SK-N-SH treated with all-trans-retinoic acid at 6 μM for 48 hours (cell line): ENCODE measurements at regions not wholly inside any gene's neighbourhood (a gene's known extent, or its start where the extent isn't known, plus 50 kb on each side); places are given as distances from the start of the nearest gene placed in this dataset.

Experiments used
- ATAC-seq: fragments of 200-7000 bp; cut with Tn5 transposase; 3 replicates; pipeline ENCODE4 v1.9.1; 2020; ENCODE audit warnings: mild to moderate bottlenecking, moderate library complexity
- ARNTL ChIP-seq: fragments of 450-650 bp; formaldehyde crosslinking; IDR thresholded peaks from 2 replicates; pipeline ENCODE4 v1.5.0; 2020; ENCODE audit warnings: low read depth, mild to moderate bottlenecking, moderate library complexity, borderline replicate concordance
- ESRRG ChIP-seq: fragments of 250-450 bp; sonication (Bioruptor Pico); IDR thresholded peaks from 2 replicates; pipeline ENCODE4 v1.6.1; 2021; ENCODE audit warnings: mild to moderate bottlenecking
- GLIS3 ChIP-seq: fragments of 250-450 bp; sonication (Bioruptor Pico); IDR thresholded peaks from 2 replicates; pipeline ENCODE4 v1.5.0; 2020; ENCODE audit warnings: mild to moderate bottlenecking, moderate library complexity
- ISL1 ChIP-seq: fragments of 250-450 bp; sonication (Bioruptor Pico); IDR thresholded peaks from 2 replicates; pipeline ENCODE4 v2.1.2; 2022; ENCODE audit warnings: mild to moderate bottlenecking, moderate library complexity
- OSR1 ChIP-seq: fragments of 250-450 bp; sonication (Bioruptor Pico); IDR thresholded peaks from 2 replicates; pipeline ENCODE4 v1.8.0; 2022; ENCODE audit warnings: moderate library complexity, mild to moderate bottlenecking, inconsistent platforms
- PATZ1 ChIP-seq: fragments of 250-450 bp; sonication (Bioruptor Pico); IDR thresholded peaks from 2 replicates; pipeline ENCODE4 v1.8.0; 2020; ENCODE audit warnings: mild to moderate bottlenecking, moderate library complexity, borderline replicate concordance
- POU6F1 ChIP-seq: fragments of 250-450 bp; sonication (Bioruptor Pico); IDR thresholded peaks from 2 replicates; pipeline ENCODE4 v1.8.0; 2021; ENCODE audit warnings: low read depth, mild to moderate bottlenecking, moderate library complexity, borderline replicate concordance
- RARB ChIP-seq: fragments of 250-450 bp; sonication (Bioruptor Pico); IDR thresholded peaks from 2 replicates; pipeline ENCODE4 v1.8.0; 2021; ENCODE audit warnings: mild to moderate bottlenecking, moderate library complexity
- TCF4 ChIP-seq: fragments of 250-450 bp; sonication (Bioruptor Pico); IDR thresholded peaks from 2 replicates; pipeline ENCODE4 v1.8.0; 2021; ENCODE audit warnings: mild to moderate bottlenecking, moderate library complexity, borderline replicate concordance
- TSHZ2 ChIP-seq: fragments of 250-450 bp; sonication (Bioruptor Pico); IDR thresholded peaks from 2 replicates; pipeline ENCODE4 v1.5.0; 2020; ENCODE audit warnings: mild to moderate bottlenecking, moderate library complexity
- ZC3H10 ChIP-seq: fragments of 250-450 bp; sonication (Bioruptor Pico); IDR thresholded peaks from 2 replicates; pipeline ENCODE4 v1.5.1; 2021; ENCODE audit warnings: mild to moderate bottlenecking, moderate library complexity
- ZFP3 ChIP-seq: fragments of 250-450 bp; sonication (Bioruptor Pico); IDR thresholded peaks from 2 replicates; pipeline ENCODE4 v1.5.0; 2020; ENCODE audit warnings: mild to moderate bottlenecking, moderate library complexity
- ZNF565 ChIP-seq: fragments of 450-650 bp; formaldehyde crosslinking; conservative IDR thresholded peaks from 2 replicates; pipeline ENCODE4 v1.5.0; 2020; ENCODE audit warnings: low read depth, mild to moderate bottlenecking, moderate library complexity
- ZNF8 ChIP-seq: fragments of 450-650 bp; formaldehyde crosslinking; IDR thresholded peaks from 2 replicates; pipeline ENCODE4 v1.5.0; 2020; ENCODE audit warnings: mild to moderate bottlenecking, moderate library complexity
- TF ChIP-seq, protein P1 (sequence below): fragments of 250-450 bp; sonication (Bioruptor Pico); IDR thresholded peaks from 2 replicates; pipeline ENCODE4 v1.5.1; 2021; ENCODE audit warnings: mild to moderate bottlenecking, moderate library complexity

DNA sequence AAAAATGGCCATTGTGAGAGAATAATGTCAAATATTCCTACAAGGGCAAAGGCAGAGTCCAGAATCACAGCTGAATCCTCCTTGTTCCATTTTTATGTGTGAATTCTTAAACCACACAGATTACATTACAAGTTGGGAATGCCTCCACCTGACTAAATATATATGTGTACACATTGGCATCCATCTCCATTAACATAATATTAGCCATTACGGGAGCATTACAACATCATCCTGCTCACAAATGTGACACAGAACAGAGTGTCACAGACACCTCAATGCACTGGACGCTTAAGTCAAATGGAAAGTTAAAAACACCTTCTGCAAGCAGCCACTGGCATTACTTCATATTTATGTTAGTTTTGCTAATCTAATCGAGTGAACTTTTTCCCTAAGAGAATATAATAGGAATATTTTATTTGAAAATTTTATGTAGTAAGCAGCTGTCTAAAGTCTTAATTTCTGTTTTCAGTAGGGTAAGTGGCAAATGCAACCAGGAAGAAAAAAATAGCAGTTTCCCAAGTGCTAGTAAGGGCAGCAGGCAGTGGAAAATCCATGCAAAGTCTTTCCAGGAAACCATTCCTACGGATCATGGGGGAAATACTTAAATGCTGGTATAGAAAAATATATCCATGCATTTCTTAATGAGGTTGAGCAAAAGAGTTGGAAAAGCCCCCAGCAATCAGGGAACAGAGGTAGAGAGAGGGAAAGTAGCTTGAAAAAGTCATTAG is 255.6 kb downstream of the OSR1 start:
- no peak for TF ChIP-seq PATZ1 (CRISPR knock-in tag)
- no peak for TF ChIP-seq ESRRG (CRISPR knock-in tag)
- TF ChIP-seq RARB (CRISPR knock-in tag): no peak
- no peak for ATAC-seq

GRCh38 chr2:19101968-19102367 is 256.5 kb downstream of the OSR1 start:
- no peak for TF ChIP-seq GLIS3
- TF ChIP-seq OSR1: no peak
- TF ChIP-seq ARNTL: no peak
- TF ChIP-seq ZFP3 (CRISPR knock-in tag): no peak
- TF ChIP-seq ZNF565 (CRISPR knock-in tag): no peak
- TF ChIP-seq, protein P1, sequence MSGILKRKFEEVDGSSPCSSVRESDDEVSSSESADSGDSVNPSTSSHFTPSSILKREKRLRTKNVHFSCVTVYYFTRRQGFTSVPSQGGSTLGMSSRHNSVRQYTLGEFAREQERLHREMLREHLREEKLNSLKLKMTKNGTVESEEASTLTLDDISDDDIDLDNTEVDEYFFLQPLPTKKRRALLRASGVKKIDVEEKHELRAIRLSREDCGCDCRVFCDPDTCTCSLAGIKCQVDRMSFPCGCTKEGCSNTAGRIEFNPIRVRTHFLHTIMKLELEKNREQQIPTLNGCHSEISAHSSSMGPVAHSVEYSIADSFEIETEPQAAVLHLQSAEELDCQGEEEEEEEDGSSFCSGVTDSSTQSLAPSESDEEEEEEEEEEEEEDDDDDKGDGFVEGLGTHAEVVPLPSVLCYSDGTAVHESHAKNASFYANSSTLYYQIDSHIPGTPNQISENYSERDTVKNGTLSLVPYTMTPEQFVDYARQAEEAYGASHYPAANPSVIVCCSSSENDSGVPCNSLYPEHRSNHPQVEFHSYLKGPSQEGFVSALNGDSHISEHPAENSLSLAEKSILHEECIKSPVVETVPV: no peak
- no peak for TF ChIP-seq TSHZ2 (CRISPR knock-in tag)
- no peak for ATAC-seq

GRCh38 chr2:19100570-19100969 is 257.9 kb downstream of the OSR1 start:
- no peak for ATAC-seq
- TF ChIP-seq OSR1 (no peak), ISL1 (CRISPR knock-in tag) (no peak)

DNA sequence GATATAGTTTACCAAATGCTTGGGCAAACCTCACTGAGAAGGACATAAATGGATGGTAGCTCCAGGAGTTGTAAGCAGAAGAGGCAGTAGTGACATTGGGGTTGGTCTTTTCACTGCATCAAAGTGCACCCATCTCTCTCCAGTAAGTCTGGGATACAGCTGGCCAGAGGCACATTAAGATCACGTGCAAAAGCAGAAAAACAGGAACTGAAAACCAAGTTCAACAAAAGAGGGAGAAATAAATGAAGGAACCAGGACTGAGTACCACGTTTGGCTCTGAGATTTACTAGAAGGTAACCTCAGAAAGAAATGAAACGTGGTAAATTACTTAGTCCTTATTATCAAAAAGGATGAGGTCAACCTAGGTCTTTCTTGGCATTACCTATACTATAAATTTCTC is 259.2 kb downstream of the OSR1 start:
- TF ChIP-seq ISL1 (CRISPR knock-in tag): no peak
- TF ChIP-seq POU6F1 (CRISPR knock-in tag): no peak
- TF ChIP-seq TCF4: no peak
- TF ChIP-seq ZC3H10 (CRISPR knock-in tag): no peak
- TF ChIP-seq TSHZ2 (CRISPR knock-in tag): no peak
- TF ChIP-seq, protein P1: no peak
- TF ChIP-seq RARB (CRISPR knock-in tag): no peak
- no peak for TF ChIP-seq ZNF8 (CRISPR knock-in tag)
- TF ChIP-seq ZFP3 (CRISPR knock-in tag): no peak
- TF ChIP-seq, all 23 proteins: peak for 0
- no peak for ATAC-seq
